Effector CD4-positive, alpha-beta T cell (primary cell): ENCODE measurements at regions not wholly inside any gene's neighbourhood (a gene's known extent, or its start where the extent isn't known, plus 50 kb on each side); places are given as distances from the start of the nearest gene placed in this dataset.

Source experiments
- DNase-seq: peaks from one replicate; pipeline ENCODE4 v3.0.0-alpha.2; 2020

DNA sequence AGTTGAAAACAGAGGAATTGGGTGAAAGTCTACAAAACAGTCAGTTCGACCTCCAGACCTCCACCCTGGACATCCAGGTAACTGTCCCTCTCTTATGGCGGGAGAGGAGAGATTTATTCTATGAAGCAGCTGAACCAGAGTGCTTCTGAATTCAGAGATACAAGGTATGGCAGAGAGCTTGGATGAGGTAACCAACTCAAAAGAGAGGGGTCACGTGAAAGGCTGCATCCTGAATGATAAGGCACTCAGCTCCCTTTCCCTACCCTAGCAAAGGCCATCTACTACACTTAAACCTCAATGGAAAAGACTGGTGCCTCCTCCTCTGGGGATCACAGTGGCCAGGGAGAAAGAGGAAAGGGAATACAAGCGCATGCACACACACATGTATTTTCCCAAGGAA lies 88.4 kb upstream of the KCNA3 start:
- DNase-seq, result no peak

DNA sequence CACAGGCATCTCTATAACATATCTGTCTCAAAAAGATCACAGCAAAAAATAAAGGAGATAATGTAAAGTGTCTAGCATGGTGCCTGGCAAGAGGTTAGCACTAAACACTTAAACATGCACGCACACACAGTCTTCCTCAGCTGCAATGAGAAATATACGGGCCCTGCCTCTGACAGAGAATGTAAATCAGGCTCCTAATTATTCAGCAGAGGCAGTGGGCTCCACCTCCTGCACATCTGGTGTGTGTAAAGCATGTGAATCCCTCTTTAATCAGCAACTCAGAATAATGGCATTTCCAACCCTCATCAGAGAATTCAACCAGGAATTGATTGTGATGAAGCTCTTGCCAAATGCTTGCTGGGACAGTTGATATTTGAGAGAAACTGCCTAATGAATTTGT lies 85.6 kb upstream of the KCNA3 start:
- no peak for DNase-seq

DNA sequence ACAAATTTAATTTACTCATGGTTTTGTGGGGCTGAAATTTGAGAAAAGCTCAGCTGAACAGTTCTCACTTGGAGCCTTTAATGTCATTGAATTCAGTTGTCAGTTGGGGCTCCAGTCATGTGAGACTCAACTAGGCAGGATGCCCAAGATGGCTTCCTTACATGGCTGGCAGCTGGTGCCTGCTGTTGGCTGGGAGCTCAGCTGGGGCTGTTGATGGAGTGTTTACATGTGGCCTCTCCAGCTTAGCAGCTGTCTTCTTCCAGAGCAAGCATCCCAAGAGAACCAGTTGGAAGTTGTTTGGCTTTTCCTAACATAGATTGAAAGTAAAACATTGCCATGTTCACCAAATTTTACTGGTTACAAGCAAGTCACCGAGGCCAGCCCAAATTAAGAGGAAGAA lies 81.8 kb upstream of the KCNA3 start:
- no peak for DNase-seq

DNA sequence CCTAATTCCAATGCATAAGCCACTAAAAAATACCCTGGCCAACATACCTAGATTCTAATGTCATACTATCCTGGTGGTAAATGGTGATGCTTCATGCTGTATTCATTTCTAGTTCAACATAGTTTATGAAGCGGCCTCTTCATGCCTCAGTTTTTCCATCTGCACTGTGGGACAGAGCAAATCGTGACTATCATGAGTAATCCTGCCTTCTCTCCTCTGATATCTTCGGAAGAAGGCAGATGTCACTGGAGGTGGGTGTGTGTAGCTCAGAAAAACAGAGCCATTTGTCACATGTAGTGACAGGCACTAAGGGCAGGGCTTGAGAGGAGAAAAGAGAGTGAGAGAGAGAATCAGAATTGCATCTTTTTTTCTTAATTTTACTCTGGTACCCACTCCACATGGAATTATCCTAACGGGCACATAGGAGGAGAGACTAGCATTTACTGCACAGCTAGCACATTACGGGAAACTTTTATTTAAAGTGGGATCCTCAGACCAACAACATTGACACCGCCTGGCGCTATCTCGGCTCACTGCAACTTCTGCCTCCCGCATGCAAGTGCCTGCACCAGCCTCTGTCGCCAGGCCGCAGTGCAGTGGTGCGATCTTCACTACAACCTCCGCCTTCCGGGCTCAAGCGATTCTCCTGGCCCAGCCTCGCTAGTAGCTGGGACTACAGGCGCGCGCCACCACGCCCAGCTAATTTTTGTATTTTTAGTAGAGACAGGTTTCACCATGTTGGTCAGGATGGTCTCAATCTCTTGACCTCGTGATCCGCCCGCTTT lies 78.4 kb upstream of the KCNA3 start:
- no peak for DNase-seq

DNA sequence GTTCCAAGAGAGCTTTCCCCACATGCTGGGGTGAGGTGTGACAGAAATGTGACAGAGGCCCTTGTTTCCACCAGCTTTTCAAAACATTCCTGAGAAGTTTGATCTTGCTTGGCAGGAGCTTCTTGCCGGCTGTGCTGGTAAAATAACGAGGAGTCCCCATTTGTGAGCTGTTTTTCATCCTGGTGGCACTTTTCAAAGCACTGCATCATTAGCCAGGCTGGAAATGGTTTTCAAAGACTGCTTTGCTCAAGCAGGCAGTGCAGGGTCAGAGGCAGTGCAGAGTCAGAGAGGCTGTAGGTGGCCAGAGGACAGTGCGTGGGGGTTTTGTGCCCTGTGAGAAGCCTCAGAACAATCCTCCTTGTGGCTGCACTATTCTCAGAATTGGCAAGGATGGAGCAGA lies 75.8 kb upstream of the KCNA3 start:
- DNase-seq, result no peak

DNA sequence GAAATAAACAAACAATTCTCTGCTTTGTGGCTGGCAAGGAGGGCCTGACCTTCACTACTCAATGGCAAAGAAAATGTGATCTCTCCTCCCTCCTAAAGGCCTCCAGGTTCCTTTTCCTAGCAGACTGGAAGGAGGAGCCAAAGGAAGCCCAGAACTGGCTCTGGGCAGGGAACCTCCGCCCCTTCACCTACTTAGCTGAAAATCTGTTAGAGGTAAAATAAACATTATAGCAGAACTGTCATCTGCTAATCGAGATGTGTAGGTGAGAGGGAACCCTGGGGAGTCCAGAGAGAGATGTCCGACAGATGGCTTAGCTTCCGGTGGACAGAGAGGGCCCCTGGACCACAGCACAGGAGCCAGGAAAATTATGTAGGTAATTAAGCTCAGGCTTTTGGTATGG lies 75.2 kb upstream of the KCNA3 start:
- no peak for DNase-seq

DNA sequence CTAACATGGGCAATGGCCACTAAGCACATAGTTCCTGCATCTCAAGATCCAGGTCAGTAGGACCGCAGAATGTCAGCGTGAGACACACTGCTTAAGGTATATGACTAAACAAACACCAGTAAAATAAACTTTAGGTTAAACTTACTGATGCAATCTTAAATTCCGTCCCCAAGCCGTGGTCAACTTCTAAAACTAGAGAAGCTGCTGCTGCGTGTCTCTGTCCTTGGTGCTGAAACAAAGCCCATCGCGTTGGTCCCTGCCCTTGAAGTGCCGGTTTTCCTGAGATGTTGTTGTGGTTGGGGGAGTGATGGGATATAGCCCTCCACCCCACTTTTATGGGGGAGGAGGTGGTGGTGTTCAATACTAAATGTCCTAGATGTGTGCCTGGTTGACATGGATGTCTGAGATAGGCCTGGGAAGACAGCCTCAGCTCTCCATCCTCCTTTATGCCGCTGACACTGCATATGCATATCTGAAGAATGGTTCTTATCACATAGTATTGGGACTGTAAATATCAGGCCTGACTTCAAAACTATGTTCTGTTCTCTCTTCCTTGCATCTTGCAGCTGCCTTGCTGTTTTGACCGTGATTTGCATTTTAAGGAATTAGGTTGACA lies 72.0 kb upstream of the KCNA3 start:
- DNase-seq, result peak; percentile 51

DNA sequence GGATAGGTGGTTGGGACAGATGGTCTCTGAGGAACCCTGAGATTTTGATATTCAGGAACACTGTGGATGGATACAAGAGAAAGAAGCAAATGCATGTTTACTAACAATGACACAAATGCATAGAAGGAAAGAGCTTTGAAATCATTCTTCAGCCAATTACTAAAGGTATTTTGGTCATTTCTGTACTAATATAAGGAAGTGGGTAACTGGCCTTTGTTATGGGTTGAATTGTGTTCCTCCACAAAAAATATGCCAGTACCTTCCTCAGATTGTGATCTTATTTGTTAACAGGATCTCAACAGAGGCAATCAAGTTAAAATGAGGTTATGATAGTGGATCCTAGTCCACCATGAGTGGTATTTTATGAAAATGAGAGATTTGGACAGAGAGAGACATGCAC lies 68.7 kb upstream of the KCNA3 start:
- no peak for DNase-seq

DNA sequence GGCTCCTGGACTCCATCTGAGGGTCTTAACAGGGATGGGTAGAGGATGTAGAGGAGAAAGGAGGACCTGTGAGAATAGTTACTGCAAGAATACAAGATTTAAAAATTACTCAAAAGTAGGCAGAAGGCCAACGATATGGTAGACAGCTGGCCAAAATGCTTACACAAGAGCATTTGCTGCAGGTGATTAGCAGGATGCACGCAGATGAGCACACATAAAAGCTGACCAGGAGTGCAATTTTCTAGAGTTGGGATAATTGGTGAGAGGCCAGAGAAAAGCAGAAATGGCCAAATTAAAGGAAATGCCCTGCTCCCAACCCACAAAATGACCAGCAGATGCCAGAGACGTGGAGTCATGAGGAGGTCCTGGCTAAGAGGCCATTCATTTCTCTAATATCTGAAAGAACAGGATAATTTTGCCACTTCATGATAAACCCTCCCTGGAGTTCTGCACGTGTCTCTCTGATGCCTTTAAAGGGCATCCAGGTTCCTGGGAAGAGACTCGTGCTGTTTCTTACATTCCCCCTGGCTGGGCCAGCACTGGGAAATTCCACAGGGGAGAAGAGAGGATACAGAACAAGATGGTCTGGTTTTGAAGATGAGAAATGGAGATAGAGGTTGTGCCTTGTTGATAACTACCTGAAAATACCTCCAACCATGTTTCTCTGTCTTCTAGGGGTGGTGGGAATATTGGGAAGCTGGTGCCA lies 62.3 kb upstream of the KCNA3 start:
- no peak for DNase-seq

DNA sequence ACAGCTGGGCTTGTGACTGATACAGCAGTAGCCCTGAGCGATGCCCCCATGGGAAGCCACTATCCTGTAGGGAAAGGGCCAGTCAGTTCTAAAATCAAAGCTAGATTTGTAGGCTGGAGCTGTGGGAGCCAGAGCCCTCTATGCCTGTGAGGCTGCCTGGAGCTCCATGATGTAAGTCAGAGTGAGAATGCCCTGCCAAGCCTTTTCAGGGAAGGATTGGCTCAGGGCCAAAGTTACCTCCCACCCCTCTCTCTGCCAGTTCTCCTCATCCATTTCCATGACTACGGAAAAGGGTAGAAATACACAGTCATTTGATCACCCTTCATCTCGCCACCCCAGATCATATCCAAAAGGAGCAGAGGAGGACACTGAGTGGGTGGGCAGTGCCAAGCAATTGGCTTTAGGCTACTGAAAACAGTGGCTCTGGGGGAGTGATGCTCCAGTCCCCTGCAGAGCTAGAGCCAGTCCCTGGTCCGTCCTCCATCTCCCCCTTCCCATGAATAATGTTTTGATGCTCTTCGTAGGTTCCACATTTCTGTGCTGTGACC lies 59.5 kb upstream of the KCNA3 start:
- no peak for DNase-seq

DNA sequence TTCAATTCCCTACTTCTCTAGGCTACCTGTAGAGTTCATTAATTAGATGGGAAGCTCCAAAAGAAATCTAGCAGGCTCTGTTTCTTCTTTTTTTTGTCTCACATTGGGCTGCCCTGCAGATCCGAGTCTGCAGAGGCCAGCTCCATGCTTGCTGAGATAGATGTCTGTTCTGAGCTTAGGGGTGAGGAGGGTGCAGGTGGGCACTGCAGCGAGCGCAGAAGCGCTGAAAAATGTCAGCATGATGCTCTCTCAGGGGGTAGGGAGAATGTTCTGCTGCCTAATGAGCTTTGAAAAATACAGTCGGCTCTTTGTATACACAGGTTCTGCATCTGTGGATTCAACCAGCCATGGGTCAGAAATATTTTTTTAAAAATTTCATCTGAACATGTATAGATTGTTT lies 56.8 kb upstream of the KCNA3 start:
- DNase-seq, result no peak

DNA sequence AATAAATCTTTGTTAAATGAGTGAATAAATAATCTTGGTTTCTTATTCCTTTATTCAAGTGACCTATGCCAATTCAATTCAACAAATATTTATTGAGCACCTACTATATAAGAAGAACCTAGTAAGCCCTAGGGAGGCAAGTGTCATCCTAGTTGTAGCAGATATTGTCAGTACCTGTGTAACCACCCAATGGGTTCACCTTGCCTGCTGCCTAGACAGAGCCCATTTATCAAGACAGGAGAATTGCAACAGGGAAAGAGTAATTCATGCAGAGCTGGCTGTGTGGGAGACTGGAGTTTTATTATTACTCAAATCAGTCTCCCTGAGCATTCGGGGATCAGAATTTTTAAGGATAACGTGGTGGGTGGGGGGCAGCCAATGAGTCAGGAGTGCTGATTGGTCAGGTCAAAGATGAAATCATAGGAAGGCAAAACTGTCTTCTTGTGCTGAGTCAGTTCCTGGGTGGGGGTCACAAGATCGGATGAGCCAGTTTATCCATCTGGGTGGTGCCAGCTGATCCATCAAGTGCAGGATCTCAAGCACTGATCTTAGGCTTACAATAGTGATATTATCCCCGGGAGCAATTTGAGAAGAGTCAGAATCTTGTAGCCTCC lies 53.8 kb upstream of the KCNA3 start:
- no peak for DNase-seq

DNA sequence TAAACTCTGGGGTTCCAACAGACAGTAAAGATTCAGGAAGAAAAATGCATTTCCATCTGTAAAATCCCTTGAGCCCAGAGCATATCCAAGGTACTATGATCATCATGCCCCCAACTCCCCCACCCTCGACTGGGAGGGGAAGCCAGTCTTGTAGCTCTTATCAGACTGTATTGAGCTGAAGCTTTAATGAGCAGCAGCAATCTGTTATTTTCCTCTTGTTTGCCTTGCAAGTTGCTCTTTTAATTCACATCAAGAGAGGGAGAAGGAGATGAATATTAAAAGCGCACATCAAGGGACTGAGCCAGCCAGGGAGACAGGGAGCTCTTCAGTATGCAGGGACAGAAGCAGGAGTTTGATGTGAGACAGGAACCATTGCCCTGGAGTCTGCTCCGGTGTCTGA lies 52.5 kb upstream of the KCNA3 start:
- DNase-seq, result no peak

DNA sequence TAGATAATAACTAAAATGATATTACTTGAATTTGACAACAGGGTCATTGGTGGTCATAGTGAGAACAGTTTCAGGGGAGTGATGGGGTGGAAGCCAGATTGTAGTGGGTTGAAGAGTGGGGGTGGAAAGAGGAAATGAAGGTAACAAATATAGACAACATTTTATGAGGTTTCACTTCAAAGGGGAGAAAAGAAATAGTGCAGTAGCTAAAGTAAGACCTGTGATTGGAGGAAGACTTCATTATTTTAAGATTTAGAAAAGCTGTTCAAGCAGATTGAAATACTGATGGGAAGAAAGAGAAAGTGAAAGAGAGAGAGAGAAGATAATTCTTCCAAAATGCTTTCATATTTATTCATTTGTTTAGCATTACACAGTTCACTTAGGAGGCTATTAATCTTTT lies 52.0 kb upstream of the KCNA3 start:
- DNase-seq, result no peak
